GM21529 (cell line): ENCODE measurements at regions not wholly inside any gene's neighbourhood (a gene's known extent, or its start where the extent isn't known, plus 50 kb on each side); places are given as distances from the start of the nearest gene placed in this dataset.

ENCODE experiments used
- ATAC-seq: cut with Tn5 transposase; IDR thresholded peaks from one replicate; pipeline ENCODE4 v1.9.1; 2021; ENCODE audit not compliant: unreplicated experiment

- no peak for ATAC-seq
These were observed 942.1 kb downstream of the KCNJ2 start for GRCh38 chr17:71111460-71111859.

GRCh38 chr17:71111934-71112333 lies 942.6 kb downstream of the KCNJ2 start:
- ATAC-seq, result no peak

DNA sequence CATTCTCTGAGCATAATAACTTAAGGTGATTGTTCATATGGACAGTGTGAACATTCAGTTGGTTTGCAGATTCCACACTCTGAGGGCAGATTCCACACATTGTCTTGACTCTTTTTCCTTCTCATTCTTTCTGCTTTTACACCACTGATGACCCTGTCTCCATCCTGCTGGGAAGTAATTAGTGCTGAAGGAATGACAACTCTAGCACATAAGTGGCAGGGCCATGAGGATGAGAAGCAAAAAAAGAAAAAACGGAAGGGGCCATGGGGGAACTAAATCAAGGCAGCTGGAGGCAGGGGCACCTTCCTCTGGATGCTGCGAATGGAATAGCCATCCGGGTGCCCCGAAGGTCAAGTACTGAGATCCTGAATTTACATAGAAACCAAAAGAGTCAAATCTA lies 944.0 kb downstream of the KCNJ2 start:
- ATAC-seq, result no peak

DNA sequence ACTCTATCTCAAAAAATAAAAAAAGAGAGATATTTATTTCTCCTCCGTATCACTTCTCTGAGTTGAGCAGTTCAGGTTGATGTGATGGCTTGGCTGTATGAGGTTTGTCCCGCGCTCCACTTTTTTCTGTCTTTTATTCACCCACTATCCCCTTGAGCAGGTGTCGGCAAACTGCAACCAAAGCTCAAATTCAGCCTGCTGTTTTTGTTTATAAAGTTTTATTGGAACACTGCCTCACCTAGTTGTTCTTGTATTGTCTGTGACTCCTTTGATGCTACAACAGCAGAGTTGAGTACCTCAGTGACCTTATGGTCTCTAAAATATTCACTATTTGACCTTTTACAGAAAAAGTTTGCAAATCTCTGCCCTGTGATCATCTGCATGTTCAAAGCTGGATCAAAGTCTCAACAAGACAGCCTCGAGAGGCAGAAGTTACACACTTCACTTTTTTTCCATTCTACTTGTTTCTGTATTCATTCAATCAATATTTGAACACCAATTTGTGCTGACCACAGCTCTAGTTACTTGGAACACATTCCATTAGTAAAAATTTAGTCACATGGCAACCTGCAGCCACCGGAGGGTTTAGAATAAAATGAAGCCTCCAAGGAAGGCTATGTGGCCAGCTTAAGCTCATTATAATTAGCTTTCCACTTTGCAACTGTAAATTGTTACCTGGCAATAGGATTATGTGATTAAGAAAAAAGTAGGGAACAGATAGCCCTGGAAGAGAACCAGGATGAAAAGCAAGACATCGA lies 945.8 kb downstream of the KCNJ2 start:
- ATAC-seq, result no peak

DNA sequence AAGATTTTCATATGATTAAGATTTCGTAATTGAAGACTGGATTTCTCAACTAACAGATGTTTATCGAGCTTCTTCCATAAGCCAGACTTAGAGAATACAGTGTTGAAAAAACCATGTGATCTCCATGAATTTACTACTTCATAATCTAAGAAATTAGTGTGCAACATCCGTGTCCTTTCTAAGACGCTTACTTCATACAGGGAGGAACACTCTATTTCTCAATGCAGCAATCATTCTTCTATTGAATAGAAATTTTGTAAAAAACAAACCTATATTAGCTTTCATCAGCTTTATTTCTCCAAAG lies 946.3 kb downstream of the KCNJ2 start:
- ATAC-seq, result no peak

DNA sequence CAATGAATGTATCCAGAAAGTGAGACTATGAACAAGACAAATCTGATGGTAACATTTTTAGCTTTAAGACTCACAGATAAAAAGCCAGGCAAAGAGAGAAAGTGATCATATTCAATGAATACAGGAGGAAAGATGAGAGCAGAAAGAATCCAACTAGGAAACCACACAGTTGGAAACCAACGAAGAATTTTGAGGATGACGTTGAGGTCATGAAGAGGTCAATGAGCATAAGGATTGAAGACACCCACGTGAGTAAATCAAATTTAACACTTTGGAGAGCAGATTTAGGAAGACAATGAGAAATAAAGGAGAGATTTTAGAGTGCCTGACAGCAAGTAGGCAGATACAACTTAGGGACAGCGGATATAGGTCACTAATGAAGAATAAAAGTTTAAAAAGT lies 948.1 kb downstream of the KCNJ2 start:
- ATAC-seq, result no peak

GRCh38 chr17:71118039-71118438 lies 948.7 kb downstream of the KCNJ2 start:
- no peak for ATAC-seq

- no peak for ATAC-seq
These were observed 958.1 kb downstream of the KCNJ2 start for GRCh38 chr17:71127416-71127815.

DNA sequence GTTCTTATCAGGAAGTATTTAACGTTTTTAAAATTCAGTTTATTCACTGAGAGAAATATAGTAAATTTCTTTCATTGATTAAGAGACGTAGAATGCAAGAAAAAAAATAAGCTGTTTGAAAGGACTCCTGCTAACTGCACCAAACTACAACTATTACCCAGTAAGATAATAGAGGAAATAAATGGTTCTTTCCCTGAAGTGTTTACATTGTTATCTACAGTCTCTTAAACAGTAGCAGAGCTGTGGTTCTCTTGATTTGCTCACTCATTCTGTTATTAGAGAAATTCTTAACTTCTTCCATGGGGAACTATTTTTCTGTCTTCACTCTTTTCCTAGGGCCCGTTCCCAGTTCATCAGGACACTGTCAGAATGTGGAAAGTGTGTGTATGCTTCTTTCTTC lies 973.0 kb downstream of the KCNJ2 start:
- ATAC-seq, result no peak

- no peak for ATAC-seq
These were observed 975.3 kb upstream of the SOX9 start for GRCh38 chr17:71145486-71145885.

DNA sequence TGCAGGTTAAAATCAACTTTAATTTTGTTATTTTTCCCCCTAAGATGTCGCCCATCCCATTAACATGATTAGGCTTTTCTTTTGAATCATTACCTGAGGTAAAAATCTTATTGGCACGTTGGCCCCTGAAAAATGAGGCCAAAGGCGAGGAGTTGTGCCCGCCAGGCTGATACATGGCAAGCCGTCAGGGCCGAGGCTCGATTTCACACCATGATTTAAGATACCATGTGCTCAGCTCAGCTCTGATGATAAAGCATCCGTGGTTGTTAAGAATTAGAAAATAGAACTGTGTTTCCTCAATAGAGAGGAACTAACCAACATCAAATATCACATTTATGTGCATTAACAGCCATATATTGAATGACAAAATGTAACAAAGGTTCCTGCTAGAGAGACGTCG lies 972.9 kb upstream of the SOX9 start:
- no peak for ATAC-seq

DNA sequence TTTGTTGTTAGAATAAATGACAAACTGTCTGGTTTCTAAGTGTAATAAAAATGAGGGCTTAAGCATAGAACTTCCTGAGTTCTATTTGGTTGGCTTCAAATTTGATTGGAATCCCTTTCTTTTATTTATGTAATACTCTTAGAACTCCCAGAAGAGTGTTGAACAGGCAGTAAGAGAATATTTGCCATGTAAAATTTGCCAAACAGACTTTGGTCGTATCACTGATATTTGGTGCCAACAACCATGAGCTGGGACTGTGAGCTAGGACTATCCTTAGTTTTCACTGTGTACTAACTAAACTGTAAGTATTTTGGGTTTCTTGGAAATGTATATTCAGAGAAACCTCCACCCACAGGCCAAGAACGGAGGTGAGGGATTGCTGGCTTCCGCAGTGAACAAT lies 971.2 kb upstream of the SOX9 start:
- no peak for ATAC-seq

- no peak for ATAC-seq
These were observed 963.5 kb upstream of the SOX9 start for GRCh38 chr17:71157297-71157696.

DNA sequence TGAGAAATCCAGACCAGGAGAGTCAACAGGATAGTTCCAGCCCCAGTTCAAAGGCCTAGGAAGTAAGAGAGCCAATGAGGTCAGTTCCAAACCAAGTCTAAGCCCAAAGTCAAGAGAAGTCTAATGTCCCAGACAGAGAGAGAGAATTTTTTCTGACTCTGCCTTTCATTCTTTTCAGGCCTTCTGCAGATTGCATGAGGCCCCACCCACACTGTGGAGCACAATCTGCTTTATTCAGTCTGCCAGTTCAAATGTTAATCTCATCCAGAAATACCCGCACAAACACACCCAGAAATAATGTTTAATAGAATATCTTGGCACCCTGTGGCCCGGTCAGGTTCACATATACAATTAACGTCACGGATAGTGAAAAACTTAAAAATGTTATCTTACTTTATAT lies 962.4 kb upstream of the SOX9 start:
- ATAC-seq, result no peak

GRCh38 chr17:71163121-71163812 lies 957.6 kb upstream of the SOX9 start:
- no peak for ATAC-seq

DNA sequence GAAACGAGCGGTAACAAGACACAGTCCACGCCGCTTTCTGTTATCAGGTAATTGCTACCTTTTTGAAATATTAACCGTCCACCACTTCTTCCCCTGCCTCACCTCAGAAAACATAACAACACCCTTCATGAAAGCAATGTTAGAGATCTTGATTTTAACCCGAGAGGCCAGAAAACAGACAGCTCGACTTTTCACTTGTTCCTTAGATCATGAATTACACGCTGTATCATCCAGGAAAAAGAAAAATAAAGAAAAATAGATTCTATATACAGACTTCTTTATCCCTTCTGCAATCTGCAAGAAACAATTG lies 957.1 kb upstream of the SOX9 start:
- no peak for ATAC-seq

- no peak for ATAC-seq
These were observed 956.3 kb upstream of the SOX9 start for GRCh38 chr17:71164561-71164960.

GRCh38 chr17:71166311-71166710 lies 954.5 kb upstream of the SOX9 start:
- ATAC-seq, result no peak

GRCh38 chr17:71168053-71168741 lies 952.6 kb upstream of the SOX9 start:
- no peak for ATAC-seq

GRCh38 chr17:71170070-71170469 lies 950.8 kb upstream of the SOX9 start:
- ATAC-seq, result no peak

GRCh38 chr17:71171270-71171669 lies 949.5 kb upstream of the SOX9 start:
- ATAC-seq, result no peak

- no peak for ATAC-seq
These were observed 946.8 kb upstream of the SOX9 start for GRCh38 chr17:71173991-71174390.

GRCh38 chr17:71176331-71176730 lies 944.5 kb upstream of the SOX9 start:
- ATAC-seq, result no peak
